HG03103 (cell line): ENCODE measurements at regions not wholly inside any gene's neighbourhood (a gene's known extent, or its start where the extent isn't known, plus 50 kb on each side); places are given as distances from the start of the nearest gene placed in this dataset.

ENCODE experiments used
- ATAC-seq: cut with Tn5 transposase; IDR thresholded peaks from one replicate; pipeline ENCODE4 v1.9.1; 2021; ENCODE audit warnings: low read depth; ENCODE audit not compliant: unreplicated experiment

DNA sequence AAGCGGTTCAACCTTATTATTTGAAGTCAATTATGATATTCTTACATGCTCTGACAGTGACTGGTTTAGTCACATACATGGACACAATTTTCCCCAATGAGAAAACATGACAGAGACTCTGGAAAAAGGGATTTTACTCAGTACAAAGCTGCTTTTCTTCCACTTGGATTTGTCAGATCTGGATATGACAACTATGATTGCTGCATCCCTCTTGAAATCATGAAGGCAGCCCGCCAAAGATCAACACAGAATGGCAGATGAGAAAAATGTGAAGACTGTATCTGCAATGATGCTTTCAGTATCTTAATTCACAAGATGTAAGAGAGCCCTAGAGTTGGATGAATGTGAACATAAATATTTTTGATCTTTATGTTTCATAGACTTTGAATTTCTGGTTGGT lies 439.6 kb downstream of the CDH8 start:
- ATAC-seq = no peak

DNA sequence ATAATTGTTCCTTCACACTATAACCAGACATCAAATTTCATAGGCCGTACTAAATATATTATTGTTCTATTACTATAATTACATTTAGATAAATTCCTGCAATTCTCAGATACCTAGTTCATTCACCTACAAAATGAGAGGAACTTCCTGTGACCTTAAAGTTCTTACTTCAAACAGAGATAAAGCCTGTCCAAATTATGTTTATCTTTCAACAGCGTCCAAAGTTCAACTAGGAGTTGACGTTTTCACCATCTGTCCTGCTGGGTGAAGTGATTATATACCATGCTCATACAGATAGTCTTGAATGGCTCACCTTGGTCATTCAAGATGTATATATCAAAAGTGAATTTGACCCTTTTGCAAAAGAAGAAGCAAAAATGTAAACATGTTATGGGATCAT lies 440.6 kb downstream of the CDH8 start:
- no peak for ATAC-seq

DNA sequence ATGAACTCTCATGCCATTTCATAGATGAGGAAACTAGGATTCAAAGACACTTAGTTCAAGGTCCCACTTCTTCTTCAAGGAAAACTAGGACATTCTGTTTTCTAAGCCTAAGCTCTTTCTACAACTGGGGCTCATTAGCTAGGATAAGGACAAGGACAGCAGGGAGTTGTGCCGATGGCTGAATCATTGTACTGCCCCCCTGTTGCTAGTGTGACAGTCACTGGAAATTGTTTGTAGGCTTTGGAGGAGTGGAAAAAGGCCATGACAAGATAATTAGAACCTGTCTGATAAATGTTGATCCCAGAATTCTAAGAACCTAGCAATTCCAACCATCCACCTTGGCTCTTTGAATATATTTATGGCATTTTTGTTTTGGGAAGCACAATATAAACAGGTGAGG lies 445.7 kb downstream of the CDH8 start:
- no peak for ATAC-seq

DNA sequence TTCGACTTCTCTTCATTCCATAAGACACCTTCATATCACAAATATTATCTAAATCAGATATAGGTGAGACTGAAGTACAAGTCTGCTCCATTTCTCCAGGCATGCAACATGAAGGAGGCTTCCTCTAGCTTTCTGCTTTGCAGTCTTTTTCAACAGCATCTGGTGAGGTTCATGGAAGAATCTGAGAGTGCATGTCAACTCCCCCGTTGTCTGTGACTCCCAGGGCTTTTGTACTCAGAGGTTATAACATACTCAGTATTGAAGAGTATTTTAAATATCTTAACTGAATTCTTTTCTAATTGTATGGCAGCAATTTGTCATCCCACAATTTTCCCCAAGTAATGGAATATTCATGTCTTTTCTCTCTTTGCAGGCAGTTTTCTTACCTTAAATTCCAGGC lies 448.7 kb downstream of the CDH8 start:
- no peak for ATAC-seq

DNA sequence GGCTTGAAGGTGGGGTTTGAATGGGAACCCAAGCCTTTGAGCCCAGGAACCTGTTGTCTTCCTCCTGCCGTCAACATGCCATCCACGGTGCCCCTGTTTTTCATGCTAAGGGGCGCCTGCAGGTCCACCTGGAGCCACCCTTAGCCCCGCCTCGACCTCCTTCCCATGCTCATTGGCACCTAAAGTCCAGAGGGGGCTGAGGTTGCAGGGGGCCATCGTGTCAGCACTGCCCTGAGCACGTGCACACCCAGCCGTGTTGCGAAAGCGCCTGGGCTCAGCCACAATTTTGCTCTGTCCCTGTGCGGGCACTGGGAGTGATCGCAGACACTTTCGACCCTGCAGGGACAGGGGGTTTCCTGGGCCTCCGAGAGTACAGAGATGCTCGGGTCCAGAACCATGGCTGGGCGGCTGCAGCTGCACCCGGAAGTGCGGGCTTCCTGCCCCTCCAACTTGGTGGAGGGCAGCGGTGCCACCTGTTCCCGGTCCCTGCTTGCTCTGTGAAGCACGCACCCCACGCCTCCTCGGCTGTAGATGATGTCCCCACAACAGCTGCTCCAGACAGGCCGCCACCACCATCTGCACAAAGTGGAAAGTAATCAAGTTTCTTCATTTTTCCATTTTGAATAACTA lies 454.7 kb downstream of the CDH8 start:
- no peak for ATAC-seq

DNA sequence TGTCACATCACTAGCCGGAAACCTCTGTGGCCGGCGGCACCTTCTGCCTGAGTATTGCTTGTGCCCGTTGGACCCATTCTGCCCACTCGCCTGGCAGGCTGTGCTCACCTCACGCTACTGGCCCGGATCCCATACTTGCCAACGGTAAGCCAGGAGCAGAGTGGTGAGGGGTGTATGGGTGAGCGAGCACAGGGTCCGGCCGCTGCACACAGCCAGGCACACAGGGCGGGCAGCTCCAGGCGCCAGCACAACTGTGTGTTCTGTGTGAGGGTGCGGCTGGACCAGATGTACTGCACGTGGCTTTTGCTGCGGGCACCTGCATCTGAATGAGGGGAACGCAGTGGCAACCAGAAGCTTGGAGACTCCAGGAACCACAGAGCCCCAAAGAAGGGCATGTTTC lies 455.7 kb downstream of the CDH8 start:
- ATAC-seq = no peak

DNA sequence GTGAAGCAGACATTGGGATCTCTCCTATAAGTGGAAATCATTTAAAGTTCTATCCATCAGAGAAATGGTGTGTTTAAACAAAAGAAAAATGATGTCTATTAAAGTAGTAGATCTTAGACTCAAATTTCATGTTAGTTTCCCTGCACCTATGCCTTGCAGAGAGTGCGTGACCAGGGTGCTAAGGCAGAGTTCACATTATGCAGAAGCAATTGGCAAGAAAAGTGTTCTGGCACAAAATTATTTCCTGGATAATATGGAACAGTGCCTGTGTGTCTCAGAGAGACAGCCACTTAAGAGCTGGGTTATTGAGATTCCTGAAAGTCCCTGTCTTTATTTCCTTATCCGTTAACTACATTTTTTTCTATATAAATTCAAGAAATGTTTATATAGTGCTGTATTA lies 457.0 kb downstream of the CDH8 start:
- no peak for ATAC-seq

DNA sequence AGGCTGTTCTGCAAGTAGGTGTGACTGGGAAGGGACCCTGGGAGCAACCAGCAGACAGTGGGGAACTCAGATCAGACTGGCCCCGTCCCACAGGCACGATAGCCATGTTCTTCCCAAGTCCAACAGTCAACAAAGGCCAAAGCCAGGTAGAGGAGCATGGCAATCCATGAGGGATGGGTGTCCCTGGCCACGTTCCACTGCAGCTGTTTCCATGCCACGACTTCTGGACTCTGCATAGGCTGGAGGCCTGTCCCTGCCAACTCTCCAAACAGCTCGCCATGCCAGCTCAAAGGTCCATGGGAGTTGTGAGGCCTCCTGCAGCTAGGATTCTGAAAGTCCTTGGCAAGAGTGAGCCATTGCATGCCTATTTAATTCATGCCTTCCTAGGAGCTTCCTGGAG lies 459.8 kb downstream of the CDH8 start:
- ATAC-seq = no peak

DNA sequence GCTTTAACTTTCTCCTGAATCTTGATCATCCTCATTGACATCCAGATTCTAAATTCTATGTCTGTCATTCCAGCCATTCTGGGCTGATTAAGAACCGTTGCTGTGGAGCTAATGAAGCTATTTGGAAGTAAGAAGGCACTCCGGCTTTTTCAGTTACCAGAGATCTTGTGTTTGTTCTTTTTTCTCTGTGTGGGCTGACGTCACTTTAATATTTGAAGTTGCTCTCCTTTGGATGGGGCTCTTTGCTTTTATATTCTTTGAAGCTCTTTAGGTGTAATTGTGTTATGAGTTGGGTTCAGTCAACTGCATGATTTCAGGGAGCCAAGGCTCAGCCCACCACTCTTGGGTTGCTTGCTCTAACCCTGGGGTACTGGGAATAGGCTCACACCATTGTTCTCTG lies 460.6 kb downstream of the CDH8 start:
- no peak for ATAC-seq

DNA sequence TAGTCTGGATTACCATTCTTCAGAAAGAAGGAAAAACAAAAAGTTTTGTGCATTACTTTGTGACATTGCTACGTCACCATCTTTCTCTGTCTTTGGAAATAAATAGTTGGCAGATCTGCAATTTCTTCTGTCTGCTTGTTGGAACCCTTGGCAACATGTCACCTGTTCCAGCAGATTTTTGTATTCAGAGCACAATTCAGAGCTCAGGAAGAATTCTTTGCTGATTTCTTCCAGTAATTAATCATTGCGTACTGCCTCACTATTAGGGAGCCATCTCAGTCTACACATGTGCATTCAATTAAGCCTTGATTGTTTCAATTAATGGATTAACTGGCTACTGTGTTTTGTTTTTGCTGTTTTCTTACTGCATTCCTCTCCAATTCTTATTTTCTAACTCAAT lies 467.2 kb downstream of the CDH8 start:
- no peak for ATAC-seq

DNA sequence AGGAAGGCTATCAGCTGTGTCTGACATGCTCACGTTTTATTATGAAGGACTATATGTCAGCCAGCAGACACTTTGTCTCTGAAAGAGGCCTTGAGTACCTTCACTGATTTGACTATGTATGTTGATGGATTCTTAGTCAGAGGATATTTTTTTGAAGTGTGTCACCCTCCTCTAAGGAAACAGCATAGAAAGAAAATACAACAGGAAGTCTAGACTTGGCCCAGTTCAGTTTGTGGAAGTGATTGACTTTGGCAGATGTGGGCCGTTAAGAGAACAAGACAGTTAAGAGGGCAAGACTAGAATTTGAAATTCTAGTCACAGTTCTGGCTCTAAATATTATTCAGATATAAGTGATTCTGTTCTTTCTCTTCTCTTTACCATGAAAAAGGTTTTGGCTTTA lies 471.5 kb downstream of the CDH8 start:
- no peak for ATAC-seq

DNA sequence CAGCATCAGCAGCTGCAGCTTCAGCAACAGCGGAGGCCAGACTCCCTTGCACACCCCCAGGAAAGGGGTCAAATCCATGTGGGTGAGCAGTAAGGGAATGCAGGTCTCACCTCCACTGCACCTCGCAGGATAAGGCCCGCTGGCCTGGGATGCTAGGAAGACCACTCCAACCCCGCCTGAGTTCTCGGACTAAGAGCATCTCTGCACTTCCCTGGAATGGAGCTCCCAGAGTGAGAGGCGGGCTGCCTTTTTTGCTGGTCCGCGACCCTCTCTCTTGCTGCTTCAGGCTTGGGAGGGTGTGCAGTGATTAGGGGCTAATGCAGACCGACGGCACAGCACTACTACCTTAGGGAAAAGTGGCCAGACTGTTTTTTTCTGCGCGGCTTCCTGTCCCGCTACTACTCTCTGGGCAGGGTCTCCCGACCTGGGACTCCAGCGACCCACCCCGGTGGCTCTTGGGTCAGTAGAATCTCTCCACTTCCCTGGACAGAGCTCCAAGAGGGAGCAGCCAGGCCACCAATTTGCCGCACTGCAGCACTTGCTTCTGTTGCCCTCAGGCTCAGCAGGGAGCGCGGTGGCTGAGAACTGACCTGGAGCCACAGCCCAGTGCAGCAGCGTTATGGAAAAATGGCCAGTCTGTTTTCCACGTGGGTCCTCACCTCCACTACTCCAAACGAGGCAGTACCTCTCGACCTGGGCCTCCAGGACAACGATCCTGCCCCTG lies 480.4 kb downstream of the CDH8 start:
- ATAC-seq = no peak

DNA sequence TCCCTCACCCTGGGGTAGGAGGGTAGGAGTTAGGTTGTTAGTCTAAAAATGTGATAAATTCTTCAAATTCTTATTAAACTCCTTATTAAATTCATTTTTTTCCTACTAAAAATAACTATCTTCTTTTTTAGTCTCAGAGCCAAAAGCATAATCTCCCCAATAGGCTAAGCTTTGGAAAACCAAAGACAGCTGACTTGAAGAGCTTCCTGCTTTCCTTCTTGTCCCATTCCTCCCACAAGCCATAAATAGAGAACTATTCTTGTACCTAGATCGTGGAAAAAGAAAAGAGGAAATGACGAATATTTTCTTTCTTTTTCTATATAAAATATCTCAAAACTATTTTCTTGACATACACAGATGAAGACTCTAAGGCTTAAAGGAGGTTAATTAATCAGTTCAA lies 486.9 kb downstream of the CDH8 start:
- no peak for ATAC-seq

DNA sequence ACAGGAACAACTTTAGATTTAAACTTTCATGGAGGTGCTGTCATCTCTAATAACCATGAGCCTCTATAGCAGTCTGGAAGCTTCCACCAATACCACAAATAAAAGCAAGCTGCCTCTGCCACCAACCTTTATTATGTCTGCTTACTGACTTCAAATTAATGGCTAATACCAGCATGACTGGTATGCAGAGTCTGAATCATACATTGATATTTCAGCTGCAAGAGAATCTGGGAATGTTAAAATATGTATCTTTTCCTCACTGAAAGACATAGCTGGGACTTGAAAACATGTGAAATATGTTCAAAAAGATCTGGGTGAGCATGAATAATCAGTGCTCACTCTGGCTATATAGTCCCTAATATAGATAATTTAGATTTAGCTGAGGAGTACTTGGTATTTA lies 488.6 kb downstream of the CDH8 start:
- ATAC-seq = no peak

DNA sequence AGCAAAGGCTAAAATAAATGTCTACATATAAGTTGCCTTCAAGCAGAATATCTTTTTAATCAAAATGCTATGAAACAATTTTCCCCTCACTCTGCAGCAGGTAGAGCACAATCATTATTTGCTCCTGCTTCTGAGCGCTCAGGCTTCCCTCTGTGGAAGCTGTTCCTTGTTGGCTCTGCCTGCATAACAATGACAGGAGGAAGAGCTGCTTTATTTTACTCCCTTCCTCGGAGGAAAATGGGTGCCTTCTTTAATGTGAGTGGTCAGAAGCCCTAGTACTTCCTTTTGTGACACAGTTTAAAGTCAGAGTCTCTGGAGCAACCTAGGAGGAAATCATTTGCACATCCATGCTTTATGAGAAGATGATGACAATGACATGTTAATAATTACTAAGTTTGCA lies 492.1 kb downstream of the CDH8 start:
- ATAC-seq = no peak

DNA sequence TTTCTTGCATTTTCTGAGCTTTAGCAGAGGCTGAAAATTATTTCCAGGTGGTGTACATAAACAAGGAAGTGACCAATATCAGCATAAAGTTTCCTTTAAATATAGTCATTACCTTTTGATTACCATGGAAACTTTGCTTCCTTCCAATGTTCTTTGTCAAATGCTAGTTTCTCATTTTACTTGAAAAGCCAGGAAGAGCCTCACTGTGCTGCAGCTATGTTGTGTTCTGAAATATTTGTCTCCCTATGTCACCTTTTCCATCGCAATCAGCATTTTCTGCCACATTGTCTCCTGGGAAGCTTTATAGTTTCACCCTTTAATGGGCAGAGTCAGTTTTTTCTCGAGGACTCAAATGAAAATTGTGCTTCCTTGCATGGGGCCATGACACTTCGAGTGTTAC lies 496.0 kb downstream of the CDH8 start:
- ATAC-seq = no peak

DNA sequence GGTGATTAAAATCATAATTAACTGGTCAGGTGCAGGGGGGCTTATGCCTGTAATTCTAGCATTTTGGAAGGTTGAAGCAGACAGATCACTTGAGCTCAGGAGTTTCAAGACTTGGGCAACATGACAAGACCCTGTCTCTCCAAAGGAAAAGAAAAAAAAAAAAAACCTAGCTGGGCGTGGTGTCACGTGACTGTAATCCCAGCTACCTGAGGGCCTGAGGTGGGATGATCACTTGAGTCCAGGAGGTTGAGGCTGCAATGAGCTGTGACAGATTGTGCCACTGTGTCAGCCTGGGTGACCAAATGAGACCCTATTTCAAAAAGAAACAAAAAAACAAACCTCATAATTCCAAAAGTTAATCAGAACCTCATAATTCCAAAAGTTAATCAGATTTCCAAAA lies 505.5 kb downstream of the CDH8 start:
- no peak for ATAC-seq

DNA sequence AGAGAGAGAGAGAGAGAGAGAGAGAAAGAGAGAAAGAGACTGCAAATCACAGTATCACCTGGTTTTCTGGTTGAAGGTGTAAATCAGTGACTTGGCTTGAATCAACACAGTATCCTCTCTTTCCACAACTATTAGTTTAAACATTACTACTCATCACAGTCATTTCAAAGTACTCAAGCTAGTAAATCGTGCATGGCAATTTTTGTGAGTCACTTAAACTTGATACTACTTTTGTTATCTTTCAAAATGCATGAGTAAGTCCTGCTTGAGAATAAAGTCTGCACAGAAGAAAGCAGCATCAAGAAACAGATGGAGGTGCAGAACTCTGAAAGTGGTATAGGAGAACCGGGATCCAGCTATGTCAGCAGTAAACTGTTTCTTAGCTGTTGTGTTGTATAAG lies 535.4 kb downstream of the CDH8 start:
- ATAC-seq = no peak

DNA sequence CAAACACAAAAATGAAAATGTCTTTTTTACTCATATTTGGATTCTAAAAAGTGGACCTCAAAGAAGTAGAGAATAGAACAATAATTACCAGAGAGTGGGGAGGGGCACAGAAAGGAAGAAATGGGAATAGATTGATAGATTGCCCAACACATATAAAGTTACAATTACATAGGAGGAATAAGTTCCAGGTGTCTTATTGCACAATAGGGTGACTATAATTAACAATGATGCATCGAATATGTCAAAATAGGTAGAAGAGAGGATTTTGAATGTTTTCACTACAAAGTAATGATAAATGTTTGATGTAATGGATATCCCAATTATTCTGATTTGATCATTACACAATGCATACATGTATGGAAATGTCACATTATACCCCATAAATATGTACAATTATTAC lies 556.0 kb downstream of the CDH8 start:
- no peak for ATAC-seq

DNA sequence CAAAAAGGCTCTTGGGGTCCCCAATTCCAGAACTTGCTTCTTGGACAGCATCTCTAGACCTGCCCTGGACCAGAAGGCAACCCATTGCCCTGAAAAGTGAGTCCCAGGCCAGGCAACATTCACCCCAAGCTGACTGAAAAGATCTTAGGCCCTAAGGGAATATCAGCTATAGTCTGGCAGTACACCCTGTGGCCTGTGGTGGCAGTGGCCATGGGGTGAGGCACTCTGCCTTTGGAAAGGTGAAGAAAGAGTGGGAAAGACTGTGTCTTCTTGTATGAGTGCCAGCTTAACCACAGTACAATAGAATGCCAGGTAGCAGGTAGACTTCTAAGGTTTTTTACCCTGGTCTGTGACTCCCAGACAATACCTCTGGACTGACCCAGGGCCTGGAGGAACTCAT lies 564.5 kb downstream of the CDH8 start:
- ATAC-seq = no peak

DNA sequence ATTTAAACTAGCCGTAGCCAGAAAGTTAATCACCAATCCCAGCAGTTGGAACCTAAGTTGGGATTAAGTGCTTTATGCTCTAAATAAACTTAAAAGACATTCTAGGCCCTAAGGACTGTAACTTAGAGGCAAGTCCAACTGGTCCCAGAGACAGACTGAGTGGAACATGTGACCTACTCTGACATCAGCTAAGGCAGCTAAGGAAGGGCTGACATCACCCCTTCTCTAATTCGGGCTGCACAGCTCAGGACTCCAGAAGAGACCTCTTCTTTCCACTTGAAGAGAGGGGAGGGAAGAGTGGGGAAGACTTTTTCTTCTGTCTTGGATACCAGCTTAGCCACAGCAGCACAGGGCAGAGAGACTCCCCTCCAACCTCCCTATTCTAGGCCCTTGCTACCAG lies 565.2 kb downstream of the CDH8 start:
- no peak for ATAC-seq

DNA sequence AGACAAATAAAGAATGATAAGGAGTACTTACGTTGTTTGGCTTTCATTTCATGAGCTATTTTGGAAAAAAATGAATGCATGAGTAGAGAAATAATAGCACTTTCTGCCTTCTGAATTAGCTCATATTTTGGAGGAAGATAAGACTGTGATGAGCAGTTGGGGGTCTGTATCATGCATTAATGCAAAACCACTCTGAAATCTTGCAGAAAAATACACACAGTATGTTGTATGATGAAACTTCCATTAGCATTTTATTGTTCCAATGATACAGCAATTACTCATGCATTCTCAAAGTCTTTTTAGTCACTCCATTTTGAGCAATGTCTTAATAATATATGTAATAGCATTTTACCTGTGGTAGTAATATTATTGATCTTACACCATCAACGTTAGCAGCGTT lies 571.0 kb downstream of the CDH8 start:
- no peak for ATAC-seq

DNA sequence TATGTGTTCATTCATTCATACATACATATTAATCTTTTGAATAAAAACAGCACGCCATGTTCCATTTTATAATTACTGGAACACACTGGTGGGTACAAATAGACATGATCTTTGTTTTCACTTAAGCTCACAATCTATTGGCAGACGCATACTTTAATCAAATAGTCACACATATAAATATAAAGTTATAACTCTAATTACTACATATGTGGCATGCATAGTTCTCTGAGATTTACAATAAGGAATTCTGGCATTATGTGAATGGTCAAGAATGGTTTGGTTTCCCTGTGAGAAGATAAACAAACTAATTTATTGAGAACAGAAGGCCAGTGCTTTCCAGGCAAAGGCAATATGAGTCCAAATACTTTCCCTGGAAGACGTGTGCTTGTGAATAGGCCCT lies 576.2 kb downstream of the CDH8 start:
- ATAC-seq = no peak
